WTC11 (cell line): ENCODE measurements at regions not wholly inside any gene's neighbourhood (a gene's known extent, or its start where the extent isn't known, plus 50 kb on each side); places are given as distances from the start of the nearest gene placed in this dataset.

ENCODE experiments used
- ATAC-seq: fragments of 200-7000 bp; cut with Tn5 transposase; 2 replicates; pipeline ENCODE4 v1.10.0; 2021; ENCODE audit warnings: mild to moderate bottlenecking, moderate library complexity
- CTCF ChIA-PET: fragments of 300-600 bp; sonication (Branson Sonifier 250); formaldehyde crosslinking; loops from one replicate; lab custom pipeline; 2021; ENCODE audit warnings: antibody characterized with exemption; lab: Charles Lee
- POLR2A ChIA-PET: fragments of 350-600 bp; sonication (Branson Sonifier 250); formaldehyde crosslinking; loops from one replicate; lab custom pipeline; 2021; ENCODE audit warnings: antibody characterized with exemption; lab: Charles Lee
- DNase-seq: peaks from one replicate; pipeline ENCODE4 v3.0.0; 2021; ENCODE audit warnings: low spot score
- H3K27ac Mint-ChIP-seq: 2 replicates; pipeline ENCODE4 v1.8.0; 2021; ENCODE audit warnings: mixed read lengths
- H3K27me3 Mint-ChIP-seq: 2 replicates; pipeline ENCODE4 v1.8.0; 2021; ENCODE audit warnings: low read depth, mild to moderate bottlenecking, moderate library complexity, mixed read lengths
- H3K36me3 Mint-ChIP-seq: 2 replicates; pipeline ENCODE4 v1.8.0; 2021; ENCODE audit warnings: mixed read lengths
- H3K4me1 Mint-ChIP-seq: 2 replicates; pipeline ENCODE4 v1.8.0; 2022; ENCODE audit warnings: mixed read lengths
- H3K4me3 Mint-ChIP-seq: 2 replicates; pipeline ENCODE4 v1.8.0; 2021; ENCODE audit warnings: mild to moderate bottlenecking, moderate library complexity, mixed read lengths
- H3K9me3 Mint-ChIP-seq: 2 replicates; pipeline ENCODE4 v1.8.0; 2021; ENCODE audit warnings: mixed read lengths
- CBFB ChIP-seq: sonication (generic); formaldehyde crosslinking; IDR thresholded peaks from 2 replicates; pipeline ENCODE4 v1.8.1; 2022; ENCODE audit warnings: mild to moderate bottlenecking, low read depth, missing genetic modification reagents
- CREB1 ChIP-seq: sonication (generic); formaldehyde crosslinking; IDR thresholded peaks from 2 replicates; pipeline ENCODE4 v1.8.0; 2023; ENCODE audit warnings: mild to moderate bottlenecking, missing genetic modification reagents
- EMX1 ChIP-seq: fragments of 250-450 bp; sonication (Bioruptor Pico); IDR thresholded peaks from 2 replicates; pipeline ENCODE4 v1.8.0; 2021; ENCODE audit warnings: mild to moderate bottlenecking
- JAZF1 ChIP-seq: fragments of 250-450 bp; sonication (Bioruptor Pico); IDR thresholded peaks from 2 replicates; pipeline ENCODE4 v1.9.0; 2021; ENCODE audit warnings: moderate library complexity, mild to moderate bottlenecking, inconsistent platforms
- KAT7 ChIP-seq: sonication (generic); formaldehyde crosslinking; IDR thresholded peaks from 2 replicates; pipeline ENCODE4 v1.8.1; 2023; ENCODE audit warnings: missing genetic modification reagents, mild to moderate bottlenecking, borderline replicate concordance
- NFATC4 ChIP-seq: fragments of 250-450 bp; sonication (Bioruptor Pico); IDR thresholded peaks from 2 replicates; pipeline ENCODE4 v1.9.0; 2021; ENCODE audit warnings: mild to moderate bottlenecking
- NR1H2 ChIP-seq: sonication (generic); formaldehyde crosslinking; IDR thresholded peaks from 2 replicates; pipeline ENCODE4 v1.9.0; 2021; ENCODE audit warnings: mild to moderate bottlenecking, moderate library complexity, missing genetic modification reagents
- SMAD3 ChIP-seq: sonication (generic); formaldehyde crosslinking; IDR thresholded peaks from 2 replicates; pipeline ENCODE4 v1.8.0; 2022; ENCODE audit warnings: missing genetic modification reagents, mild to moderate bottlenecking, borderline replicate concordance
- SMAD4 ChIP-seq: sonication (generic); formaldehyde crosslinking; IDR thresholded peaks from 2 replicates; pipeline ENCODE4 v1.8.0; 2022; ENCODE audit warnings: mild to moderate bottlenecking, missing genetic modification reagents
- TEAD1 ChIP-seq: sonication (generic); formaldehyde crosslinking; IDR thresholded peaks from 2 replicates; pipeline ENCODE4 v1.8.0; 2022; ENCODE audit warnings: mild to moderate bottlenecking, missing genetic modification reagents
- ZBTB21 ChIP-seq: sonication (generic); formaldehyde crosslinking; IDR thresholded peaks from 2 replicates; pipeline ENCODE4 v1.8.1; 2023; ENCODE audit warnings: mild to moderate bottlenecking, missing genetic modification reagents, borderline replicate concordance
- ZNF232 ChIP-seq: sonication (generic); formaldehyde crosslinking; IDR thresholded peaks from 2 replicates; pipeline ENCODE4 v1.8.0; 2022; ENCODE audit warnings: mild to moderate bottlenecking, missing genetic modification reagents
- ZNF263 ChIP-seq: sonication (generic); formaldehyde crosslinking; IDR thresholded peaks from 2 replicates; pipeline ENCODE4 v1.8.1; 2022; ENCODE audit warnings: low read depth, mild to moderate bottlenecking, moderate library complexity, missing genetic modification reagents
- ZNF396 ChIP-seq: fragments of 250-450 bp; sonication (Bioruptor Pico); IDR thresholded peaks from 2 replicates; pipeline ENCODE4 v1.8.0; 2021; ENCODE audit warnings: mild to moderate bottlenecking, moderate library complexity, borderline replicate concordance
- ZNF671 ChIP-seq: fragments of 250-450 bp; sonication (Bioruptor Pico); IDR thresholded peaks from 2 replicates; pipeline ENCODE4 v1.8.0; 2021; ENCODE audit warnings: mild to moderate bottlenecking
- TF ChIP-seq, protein P1 (sequence below): sonication (generic); formaldehyde crosslinking; IDR thresholded peaks from 2 replicates; pipeline ENCODE4 v1.8.1; 2023; ENCODE audit warnings: mild to moderate bottlenecking, missing genetic modification reagents, moderate library complexity
- TF ChIP-seq, protein P2 (sequence below): fragments of 250-450 bp; sonication (Bioruptor Pico); IDR thresholded peaks from 2 replicates; pipeline ENCODE4 v2.1.2; 2022; ENCODE audit warnings: mild to moderate bottlenecking, moderate library complexity
- TF ChIP-seq, protein P3 (sequence below): sonication (generic); formaldehyde crosslinking; IDR thresholded peaks from 2 replicates; pipeline ENCODE4 v1.8.0; 2022; ENCODE audit warnings: mild to moderate bottlenecking, missing genetic modification reagents
- TF ChIP-seq, protein P4 (sequence below): fragments of 250-450 bp; sonication (Bioruptor Pico); IDR thresholded peaks from 2 replicates; pipeline ENCODE4 v1.9.0; 2021; ENCODE audit warnings: moderate library complexity, mild to moderate bottlenecking, inconsistent platforms, borderline replicate concordance
- TF ChIP-seq, protein P5 (sequence below): sonication (generic); formaldehyde crosslinking; IDR thresholded peaks from 2 replicates; pipeline ENCODE4 v1.8.0; 2022; ENCODE audit warnings: mild to moderate bottlenecking, missing genetic modification reagents
- TF ChIP-seq, protein P6 (sequence below): sonication (generic); formaldehyde crosslinking; IDR thresholded peaks from 2 replicates; pipeline ENCODE4 v1.8.1; 2022; ENCODE audit warnings: low read depth, missing genetic modification reagents, borderline replicate concordance
- TF ChIP-seq, protein P7 (sequence below): sonication (generic); formaldehyde crosslinking; IDR thresholded peaks from 2 replicates; pipeline ENCODE4 v1.8.0; 2023; ENCODE audit warnings: missing genetic modification reagents, mild to moderate bottlenecking, borderline replicate concordance

DNA sequence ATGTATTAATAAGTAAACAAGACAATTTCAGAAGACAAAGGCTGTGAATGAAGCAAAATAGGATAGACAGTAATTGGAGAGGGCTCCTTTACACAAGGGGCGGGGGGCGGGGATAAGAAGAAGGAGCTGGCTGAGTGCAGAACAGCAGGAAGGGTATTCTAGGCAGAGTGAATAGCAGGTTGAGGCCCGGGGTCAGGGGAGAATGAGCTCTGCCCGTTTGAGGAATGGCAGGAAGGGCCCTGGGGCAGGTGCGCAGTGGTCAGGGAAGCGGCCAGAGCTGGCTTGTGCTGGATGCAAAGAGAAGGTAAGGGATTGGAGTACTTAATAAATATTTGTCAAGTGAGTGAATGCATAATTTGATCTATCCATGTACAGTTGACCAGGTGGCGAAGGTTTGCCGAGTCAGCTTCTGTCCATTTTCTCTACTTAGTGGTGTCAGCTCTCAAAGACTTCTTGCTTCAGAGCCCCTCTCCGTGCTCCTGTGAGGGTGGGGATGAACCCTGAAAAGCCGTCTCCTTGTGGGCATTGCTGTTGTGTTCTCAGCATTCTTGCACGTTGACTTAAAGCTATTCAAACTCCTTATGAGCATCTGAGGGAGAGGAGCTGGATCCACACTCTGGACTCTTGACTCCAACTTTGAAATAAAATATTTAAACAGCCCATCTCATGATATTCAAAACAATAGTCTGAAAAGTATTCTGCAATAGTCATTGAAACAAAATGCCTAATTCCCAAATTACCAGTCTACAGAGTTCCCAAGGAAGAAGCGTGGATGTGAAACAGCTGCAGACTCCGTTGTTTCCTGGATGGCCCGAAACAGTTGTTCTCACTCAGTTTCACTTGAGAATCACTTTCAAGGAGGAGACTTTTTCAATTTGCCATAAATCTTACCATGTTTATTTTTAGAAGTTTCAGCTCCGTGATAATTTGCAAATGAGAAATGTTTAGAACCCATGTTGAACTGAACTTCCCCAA, 105.1 kb downstream of the EDN3 start:
- no peak overlapping the region for H3K4me3 Mint-ChIP-seq
- POLR2A ChIA-PET, result no interaction called here
- peaks cover 6% of the 10 kb centered on the region for H3K9me3 Mint-ChIP-seq
- ATAC-seq, result peak; percentile 48; the same call in 1 of the 2 replicates
- no peak for DNase-seq
- peaks cover 16% of the 10 kb centered on the region for H3K4me1 Mint-ChIP-seq
- H3K27me3 Mint-ChIP-seq, result peaks cover 12% of the 10 kb centered on the region
- TF ChIP-seq, protein P1, sequence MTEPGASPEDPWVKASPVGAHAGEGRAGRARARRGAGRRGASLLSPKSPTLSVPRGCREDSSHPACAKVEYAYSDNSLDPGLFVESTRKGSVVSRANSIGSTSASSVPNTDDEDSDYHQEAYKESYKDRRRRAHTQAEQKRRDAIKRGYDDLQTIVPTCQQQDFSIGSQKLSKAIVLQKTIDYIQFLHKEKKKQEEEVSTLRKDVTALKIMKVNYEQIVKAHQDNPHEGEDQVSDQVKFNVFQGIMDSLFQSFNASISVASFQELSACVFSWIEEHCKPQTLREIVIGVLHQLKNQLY, result no peak
- no peak for TF ChIP-seq ZNF263 (CRISPR knock-in tag)
- no peak for TF ChIP-seq SMAD4
- TF ChIP-seq NFATC4 (CRISPR knock-in tag), result no peak
- no peak for TF ChIP-seq ZNF396 (CRISPR knock-in tag)
- no peak for TF ChIP-seq EMX1 (CRISPR knock-in tag)
- no peak for TF ChIP-seq CREB1 (CRISPR knock-in tag)
- TF ChIP-seq, protein P2, sequence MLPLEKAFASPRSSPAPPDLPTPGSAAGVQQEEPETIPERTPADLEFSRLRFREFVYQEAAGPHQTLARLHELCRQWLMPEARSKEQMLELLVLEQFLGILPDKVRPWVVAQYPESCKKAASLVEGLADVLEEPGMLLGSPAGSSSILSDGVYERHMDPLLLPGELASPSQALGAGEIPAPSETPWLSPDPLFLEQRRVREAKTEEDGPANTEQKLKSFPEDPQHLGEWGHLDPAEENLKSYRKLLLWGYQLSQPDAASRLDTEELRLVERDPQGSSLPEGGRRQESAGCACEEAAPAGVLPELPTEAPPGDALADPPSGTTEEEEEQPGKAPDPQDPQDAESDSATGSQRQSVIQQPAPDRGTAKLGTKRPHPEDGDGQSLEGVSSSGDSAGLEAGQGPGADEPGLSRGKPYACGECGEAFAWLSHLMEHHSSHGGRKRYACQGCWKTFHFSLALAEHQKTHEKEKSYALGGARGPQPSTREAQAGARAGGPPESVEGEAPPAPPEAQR, result no peak
- TF ChIP-seq, protein P3, sequence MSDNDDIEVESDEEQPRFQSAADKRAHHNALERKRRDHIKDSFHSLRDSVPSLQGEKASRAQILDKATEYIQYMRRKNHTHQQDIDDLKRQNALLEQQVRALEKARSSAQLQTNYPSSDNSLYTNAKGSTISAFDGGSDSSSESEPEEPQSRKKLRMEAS (CRISPR knock-in tag), result no peak
- TF ChIP-seq, protein P4, sequence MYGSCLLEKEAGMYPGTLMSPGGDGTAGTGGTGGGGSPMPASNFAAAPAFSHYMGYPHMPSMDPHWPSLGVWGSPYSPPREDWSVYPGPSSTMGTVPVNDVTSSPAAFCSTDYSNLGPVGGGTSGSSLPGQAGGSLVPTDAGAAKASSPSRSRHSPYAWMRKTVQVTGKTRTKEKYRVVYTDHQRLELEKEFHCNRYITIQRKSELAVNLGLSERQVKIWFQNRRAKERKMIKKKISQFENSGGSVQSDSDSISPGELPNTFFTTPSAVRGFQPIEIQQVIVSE, result no peak
- TF ChIP-seq, protein P5, sequence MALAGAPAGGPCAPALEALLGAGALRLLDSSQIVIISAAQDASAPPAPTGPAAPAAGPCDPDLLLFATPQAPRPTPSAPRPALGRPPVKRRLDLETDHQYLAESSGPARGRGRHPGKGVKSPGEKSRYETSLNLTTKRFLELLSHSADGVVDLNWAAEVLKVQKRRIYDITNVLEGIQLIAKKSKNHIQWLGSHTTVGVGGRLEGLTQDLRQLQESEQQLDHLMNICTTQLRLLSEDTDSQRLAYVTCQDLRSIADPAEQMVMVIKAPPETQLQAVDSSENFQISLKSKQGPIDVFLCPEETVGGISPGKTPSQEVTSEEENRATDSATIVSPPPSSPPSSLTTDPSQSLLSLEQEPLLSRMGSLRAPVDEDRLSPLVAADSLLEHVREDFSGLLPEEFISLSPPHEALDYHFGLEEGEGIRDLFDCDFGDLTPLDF, result no peak
- TF ChIP-seq ZNF232 (CRISPR knock-in tag), result no peak
- TF ChIP-seq CBFB (CRISPR knock-in tag), result no peak
- TF ChIP-seq, protein P6, sequence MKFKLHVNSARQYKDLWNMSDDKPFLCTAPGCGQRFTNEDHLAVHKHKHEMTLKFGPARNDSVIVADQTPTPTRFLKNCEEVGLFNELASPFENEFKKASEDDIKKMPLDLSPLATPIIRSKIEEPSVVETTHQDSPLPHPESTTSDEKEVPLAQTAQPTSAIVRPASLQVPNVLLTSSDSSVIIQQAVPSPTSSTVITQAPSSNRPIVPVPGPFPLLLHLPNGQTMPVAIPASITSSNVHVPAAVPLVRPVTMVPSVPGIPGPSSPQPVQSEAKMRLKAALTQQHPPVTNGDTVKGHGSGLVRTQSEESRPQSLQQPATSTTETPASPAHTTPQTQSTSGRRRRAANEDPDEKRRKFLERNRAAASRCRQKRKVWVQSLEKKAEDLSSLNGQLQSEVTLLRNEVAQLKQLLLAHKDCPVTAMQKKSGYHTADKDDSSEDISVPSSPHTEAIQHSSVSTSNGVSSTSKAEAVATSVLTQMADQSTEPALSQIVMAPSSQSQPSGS (CRISPR knock-in tag), result no peak
- TF ChIP-seq, all 79 proteins: peak for 0
- Mint-ChIP-seq H3K36me3 (peaks cover 4% of the 10 kb centered on the region), H3K27ac (no peak overlapping the region)
- CTCF ChIA-PET, result interaction anchor here (1.0 to 2.7 kb wide), 9 partner anchors 10 to 318 kb away, joined by 3 to 22 read pairs (median 6); no protein-coding TSS in a partner anchor

DNA sequence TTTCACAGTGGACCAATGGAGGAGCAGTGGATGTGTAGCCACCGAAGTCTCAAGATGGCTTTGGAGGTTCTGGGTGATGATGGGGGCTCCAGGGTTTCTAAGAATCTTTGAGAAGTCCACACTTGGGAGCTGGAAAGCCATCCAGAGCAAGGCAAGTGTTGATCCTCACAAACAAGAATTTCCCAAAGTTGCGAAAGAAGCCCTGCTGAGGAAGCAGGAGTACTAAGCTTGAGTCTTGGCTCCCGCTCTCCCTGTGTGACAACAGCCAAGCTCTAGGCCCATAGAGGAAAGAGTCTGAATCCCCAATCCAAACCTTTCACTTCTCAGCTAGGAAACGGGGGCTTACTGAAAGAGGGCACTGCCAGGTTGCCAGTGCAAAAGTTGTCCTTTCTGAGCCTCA, 106.0 kb downstream of the EDN3 start:
- ChIA-PET POLR2A (no interaction called here), CTCF (interaction anchor here (1.2 kb wide), 3 partner anchors 49 to 248 kb away, joined by 3 to 7 read pairs (median 4); no protein-coding TSS in a partner anchor)
- Mint-ChIP-seq H3K9me3 (peaks cover 6% of the 10 kb centered on the region), H3K36me3 (peaks cover 4% of the 10 kb centered on the region), H3K4me1 (peaks cover 16% of the 10 kb centered on the region), H3K27me3 (peaks cover 12% of the 10 kb centered on the region), H3K27ac (no peak overlapping the region), H3K4me3 (no peak overlapping the region)
- DNase-seq (no peak), ATAC-seq (no peak)
- TF ChIP-seq JAZF1 (CRISPR knock-in tag) (no peak), NFATC4 (CRISPR knock-in tag) (no peak), ZBTB21 (CRISPR knock-in tag) (no peak), SMAD3 (CRISPR knock-in tag) (no peak), NR1H2 (no peak), TEAD1 (no peak), ZNF671 (CRISPR knock-in tag) (no peak), KAT7 (CRISPR knock-in tag) (no peak)
- TF ChIP-seq, protein P7, sequence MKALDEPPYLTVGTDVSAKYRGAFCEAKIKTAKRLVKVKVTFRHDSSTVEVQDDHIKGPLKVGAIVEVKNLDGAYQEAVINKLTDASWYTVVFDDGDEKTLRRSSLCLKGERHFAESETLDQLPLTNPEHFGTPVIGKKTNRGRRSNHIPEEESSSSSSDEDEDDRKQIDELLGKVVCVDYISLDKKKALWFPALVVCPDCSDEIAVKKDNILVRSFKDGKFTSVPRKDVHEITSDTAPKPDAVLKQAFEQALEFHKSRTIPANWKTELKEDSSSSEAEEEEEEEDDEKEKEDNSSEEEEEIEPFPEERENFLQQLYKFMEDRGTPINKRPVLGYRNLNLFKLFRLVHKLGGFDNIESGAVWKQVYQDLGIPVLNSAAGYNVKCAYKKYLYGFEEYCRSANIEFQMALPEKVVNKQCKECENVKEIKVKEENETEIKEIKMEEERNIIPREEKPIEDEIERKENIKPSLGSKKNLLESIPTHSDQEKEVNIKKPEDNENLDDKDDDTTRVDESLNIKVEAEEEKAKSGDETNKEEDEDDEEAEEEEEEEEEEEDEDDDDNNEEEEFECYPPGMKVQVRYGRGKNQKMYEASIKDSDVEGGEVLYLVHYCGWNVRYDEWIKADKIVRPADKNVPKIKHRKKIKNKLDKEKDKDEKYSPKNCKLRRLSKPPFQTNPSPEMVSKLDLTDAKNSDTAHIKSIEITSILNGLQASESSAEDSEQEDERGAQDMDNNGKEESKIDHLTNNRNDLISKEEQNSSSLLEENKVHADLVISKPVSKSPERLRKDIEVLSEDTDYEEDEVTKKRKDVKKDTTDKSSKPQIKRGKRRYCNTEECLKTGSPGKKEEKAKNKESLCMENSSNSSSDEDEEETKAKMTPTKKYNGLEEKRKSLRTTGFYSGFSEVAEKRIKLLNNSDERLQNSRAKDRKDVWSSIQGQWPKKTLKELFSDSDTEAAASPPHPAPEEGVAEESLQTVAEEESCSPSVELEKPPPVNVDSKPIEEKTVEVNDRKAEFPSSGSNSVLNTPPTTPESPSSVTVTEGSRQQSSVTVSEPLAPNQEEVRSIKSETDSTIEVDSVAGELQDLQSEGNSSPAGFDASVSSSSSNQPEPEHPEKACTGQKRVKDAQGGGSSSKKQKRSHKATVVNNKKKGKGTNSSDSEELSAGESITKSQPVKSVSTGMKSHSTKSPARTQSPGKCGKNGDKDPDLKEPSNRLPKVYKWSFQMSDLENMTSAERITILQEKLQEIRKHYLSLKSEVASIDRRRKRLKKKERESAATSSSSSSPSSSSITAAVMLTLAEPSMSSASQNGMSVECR (CRISPR knock-in tag), result no peak
- TF ChIP-seq, protein P6 (CRISPR knock-in tag), result no peak
